ENCODE measurements at regions not wholly inside any gene's neighbourhood (a gene's known extent, or its start where the extent isn't known, plus 50 kb on each side); places are given as distances from the start of the nearest gene placed in this dataset.
A peak's percentile ranks its signal among the peaks of the same experiment; 100 is the strongest.

- dilution Hi-C loops (cut with MboI; ENCODE audit: extremely low pct_ligation_motif_present, low sequenced_read_pairs), result no loop called here
Observed at GRCh38 chrX:110417128-110417527, 58.5 kb downstream of the RTL9 start.

DNA sequence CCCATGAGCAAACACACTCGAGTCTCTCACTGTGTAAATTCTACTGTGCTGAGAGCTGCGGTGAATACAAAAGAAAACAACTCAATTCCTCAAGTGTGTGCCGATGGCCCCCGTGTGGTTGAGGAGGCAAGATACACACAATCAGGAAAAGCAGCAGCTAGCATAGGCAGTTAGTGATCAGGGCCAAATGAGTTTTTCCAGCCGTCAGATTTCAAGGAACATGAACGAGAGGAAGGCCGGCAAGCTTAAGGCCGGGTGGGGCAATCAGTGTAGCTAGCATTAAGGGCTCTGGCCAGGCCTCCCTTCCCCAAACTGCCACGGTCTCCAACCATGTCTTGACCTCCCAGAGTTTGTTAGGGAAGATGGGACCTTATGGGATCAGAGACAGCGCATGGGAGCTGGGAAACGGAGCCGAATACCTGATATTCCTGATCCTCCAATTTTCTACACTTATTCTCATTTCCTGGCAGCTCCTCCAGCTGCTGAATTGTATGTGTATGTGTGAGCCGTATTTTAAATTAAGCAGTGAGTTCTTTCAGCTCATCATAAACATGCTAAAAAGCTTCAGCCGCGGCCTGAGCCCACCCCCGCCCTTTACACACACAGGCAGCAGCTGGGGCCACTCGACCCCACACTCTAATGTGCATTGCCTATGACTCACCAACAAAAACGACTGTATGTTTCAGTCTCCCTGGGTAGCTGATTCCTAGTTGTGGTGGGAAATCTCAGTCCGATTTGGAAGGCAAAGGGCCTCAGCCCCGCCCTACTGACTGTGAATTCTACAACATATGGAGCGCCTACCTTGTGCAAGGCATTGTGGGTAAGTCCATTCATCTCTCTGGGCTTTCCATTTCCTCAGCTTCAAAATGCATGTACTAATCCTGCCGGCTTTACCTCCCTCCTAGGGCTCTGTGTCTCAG is 59.9 kb downstream of the RTL9 start:
- H3K27ac ChIP-seq (ENCODE audit: control insufficient read depth, insufficient read depth, low read length), result peak overlapping the region; percentile 58
- no peaks in the 10 kb centered on the region for H3K27me3 ChIP-seq (ENCODE audit: control insufficient read depth, extremely low read depth, insufficient read depth, low read length)
- peak overlapping the region; percentile 26 for H3K9ac ChIP-seq (ENCODE audit: control insufficient read depth, extremely low read depth, insufficient read depth, low read length)
- no peak for DNase-seq (ENCODE audit: low read depth, low spot score)
- H3K4me1 ChIP-seq (ENCODE audit: control insufficient read depth, extremely low read depth, insufficient read depth, low read length), result peaks cover 33% of the 10 kb centered on the region
- peak overlapping the region; percentile 45 for H2AFZ ChIP-seq (ENCODE audit: control insufficient read depth, low read length)
- dilution Hi-C loops (cut with MboI; ENCODE audit: extremely low pct_ligation_motif_present, low sequenced_read_pairs), result no loop called here
- H3K9me1 ChIP-seq (ENCODE audit: control insufficient read depth, extremely low read depth, insufficient read depth, low read length), result no peaks in the 10 kb centered on the region
- no peaks in the 10 kb centered on the region for H3K79me2 ChIP-seq (ENCODE audit: control insufficient read depth, insufficient read depth, low read length)
- H4K20me1 ChIP-seq (ENCODE audit: control insufficient read depth, extremely low read depth, insufficient read depth, low read length), result no peaks in the 10 kb centered on the region
- H3K9me3 ChIP-seq (ENCODE audit: control insufficient read depth, low read depth, low read length), result no peaks in the 10 kb centered on the region
- H3K4me3 ChIP-seq (ENCODE audit: control insufficient read depth in 2 of 3, extremely low read depth in 1 of 3, insufficient read depth in 2 of 3, low read depth in 1 of 3, low read length in 3 of 3), result no peak overlapping the region
- H3K36me3 ChIP-seq (ENCODE audit: control insufficient read depth in 2 of 2, extremely low read depth in 1 of 2, insufficient read depth in 2 of 2, low read length in 2 of 2), result no peaks in the 10 kb centered on the region
- no peak for TF ChIP-seq EZH2 (IDR thresholded peaks at IDR 0.05; ENCODE audit: low read length)
- TF ChIP-seq, protein P1, sequence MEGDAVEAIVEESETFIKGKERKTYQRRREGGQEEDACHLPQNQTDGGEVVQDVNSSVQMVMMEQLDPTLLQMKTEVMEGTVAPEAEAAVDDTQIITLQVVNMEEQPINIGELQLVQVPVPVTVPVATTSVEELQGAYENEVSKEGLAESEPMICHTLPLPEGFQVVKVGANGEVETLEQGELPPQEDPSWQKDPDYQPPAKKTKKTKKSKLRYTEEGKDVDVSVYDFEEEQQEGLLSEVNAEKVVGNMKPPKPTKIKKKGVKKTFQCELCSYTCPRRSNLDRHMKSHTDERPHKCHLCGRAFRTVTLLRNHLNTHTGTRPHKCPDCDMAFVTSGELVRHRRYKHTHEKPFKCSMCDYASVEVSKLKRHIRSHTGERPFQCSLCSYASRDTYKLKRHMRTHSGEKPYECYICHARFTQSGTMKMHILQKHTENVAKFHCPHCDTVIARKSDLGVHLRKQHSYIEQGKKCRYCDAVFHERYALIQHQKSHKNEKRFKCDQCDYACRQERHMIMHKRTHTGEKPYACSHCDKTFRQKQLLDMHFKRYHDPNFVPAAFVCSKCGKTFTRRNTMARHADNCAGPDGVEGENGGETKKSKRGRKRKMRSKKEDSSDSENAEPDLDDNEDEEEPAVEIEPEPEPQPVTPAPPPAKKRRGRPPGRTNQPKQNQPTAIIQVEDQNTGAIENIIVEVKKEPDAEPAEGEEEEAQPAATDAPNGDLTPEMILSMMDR (optimal IDR thresholded peaks at IDR 0.05 in 1 of 3, IDR thresholded peaks at IDR 0.05 in 1 of 3, conservative IDR thresholded peaks at IDR 0.05 in 1 of 3; ENCODE audit: extremely low read depth in 1 of 3, insufficient read depth in 2 of 3, low read length in 3 of 3), result peak; percentile 50 to 67 (median 52)
- H3K4me2 ChIP-seq (ENCODE audit: control insufficient read depth, extremely low read depth, insufficient read depth, low read depth, low read length), result peak overlapping the region; percentile 45
- peak; percentile 67 for FAIRE-seq

More at GRCh38 chrX:110417128-110417527, 58.5 kb downstream of the RTL9 start:
- Histone ChIP-seq H3K79me2 (ENCODE audit: control insufficient read depth, insufficient read depth, low read length) (no peaks in the 10 kb centered on the region), H3K9me1 (ENCODE audit: control insufficient read depth, extremely low read depth, insufficient read depth, low read length) (no peaks in the 10 kb centered on the region), H3K27me3 (ENCODE audit: control insufficient read depth, extremely low read depth, insufficient read depth, low read length) (no peaks in the 10 kb centered on the region), H2AFZ (ENCODE audit: control insufficient read depth, low read length) (no peak overlapping the region), H3K4me2 (ENCODE audit: control insufficient read depth, extremely low read depth, insufficient read depth, low read depth, low read length) (no peak overlapping the region), H3K4me3 (ENCODE audit: control insufficient read depth in 2 of 3, extremely low read depth in 1 of 3, insufficient read depth in 2 of 3, low read depth in 1 of 3, low read length in 3 of 3) (no peak overlapping the region), H3K9ac (ENCODE audit: control insufficient read depth, extremely low read depth, insufficient read depth, low read length) (no peak overlapping the region), H4K20me1 (ENCODE audit: control insufficient read depth, extremely low read depth, insufficient read depth, low read length) (no peaks in the 10 kb centered on the region), H3K4me1 (ENCODE audit: control insufficient read depth, extremely low read depth, insufficient read depth, low read length) (peaks cover 30% of the 10 kb centered on the region), H3K36me3 (ENCODE audit: control insufficient read depth in 2 of 2, extremely low read depth in 1 of 2, insufficient read depth in 2 of 2, low read length in 2 of 2) (no peaks in the 10 kb centered on the region), H3K9me3 (ENCODE audit: control insufficient read depth, low read depth, low read length) (no peaks in the 10 kb centered on the region), H3K27ac (ENCODE audit: control insufficient read depth, insufficient read depth, low read length) (no peak overlapping the region)
- DNase-seq (ENCODE audit: low read depth, low spot score) (no peak), FAIRE-seq (no peak)
- no peak for TF ChIP-seq EZH2 (IDR thresholded peaks at IDR 0.05; ENCODE audit: low read length)
- TF ChIP-seq, protein P1 (optimal IDR thresholded peaks at IDR 0.05 in 1 of 3, IDR thresholded peaks at IDR 0.05 in 1 of 3, conservative IDR thresholded peaks at IDR 0.05 in 1 of 3; ENCODE audit: extremely low read depth in 1 of 3, insufficient read depth in 2 of 3, low read length in 3 of 3), result no peak

Data from keratinocyte (primary cell).